Neural cell (in vitro differentiated cells): ENCODE measurements at regions not wholly inside any gene's neighbourhood (a gene's known extent, or its start where the extent isn't known, plus 50 kb on each side); places are given as distances from the start of the nearest gene placed in this dataset.

ENCODE experiments used
- CTCF ChIP-seq: fragments of 450-650 bp; IDR thresholded peaks from 2 replicates; pipeline ENCODE4 v1.5.1; 2014; ENCODE audit warnings: antibody characterized with exemption, mild to moderate bottlenecking, moderate library complexity; ENCODE audit not compliant: poor library complexity, severe bottlenecking
- EZH2 ChIP-seq: fragments of 200-600, 300-800 bp; shearing (Covaris generic), sonication (generic); IDR thresholded peaks from 2 replicates; pipeline ENCODE4 v1.6.1; 2014; ENCODE audit warnings: antibody characterized with exemption, low read length, borderline replicate concordance, mild to moderate bottlenecking; ENCODE audit not compliant: insufficient read depth, poor library complexity, severe bottlenecking
- MXI1 ChIP-seq: fragments of 450-650 bp; conservative IDR thresholded peaks from 2 replicates; pipeline ENCODE4 v1.6.1; 2014; ENCODE audit warnings: antibody characterized with exemption, mild to moderate bottlenecking; ENCODE audit not compliant: poor library complexity, severe bottlenecking
- POLR2AphosphoS5 ChIP-seq: IDR thresholded peaks from 2 replicates; pipeline ENCODE4 v1.6.1; 2012
- RAD21 ChIP-seq: fragments of 450-650 bp; conservative IDR thresholded peaks from 2 replicates; pipeline ENCODE4 v1.6.1; 2014; ENCODE audit warnings: antibody characterized with exemption, mild to moderate bottlenecking, moderate library complexity
- TAF1 ChIP-seq: IDR thresholded peaks from 2 replicates; pipeline ENCODE4 v1.6.1; 2012; ENCODE audit warnings: low read depth

- TF ChIP-seq POLR2AphosphoS5 (no peak), CTCF (no peak), MXI1 (no peak), TAF1 (no peak), RAD21 (no peak), EZH2 (no peak)
Measured at GRCh38 chr2:880201-880970, 70.3 kb upstream of the SNTG2 start.
